ENCODE measurements at regions not wholly inside any gene's neighbourhood (a gene's known extent, or its start where the extent isn't known, plus 50 kb on each side); places are given as distances from the start of the nearest gene placed in this dataset.

GRCh38 chr7:116431787-116432526, 67.6 kb upstream of the CAV2 start:
- H3K4me3 ChIP-seq, result no peak overlapping the region
- no peak overlapping the region for H3K27ac ChIP-seq (replicated peaks in 1 of 4)
- WGBS, result 95% methylated on average over 6 of the region's 6 CpGs
- peaks cover 0 to 25% (median 2%) of the 10 kb centered on the region in 4 donors for H3K4me1 ChIP-seq
- no peak for DNase-seq (ENCODE audit: extremely low spot score)
- no peaks in the 10 kb centered on the region for H3K36me3 ChIP-seq
- H3K27me3 ChIP-seq, result no peaks in the 10 kb centered on the region
- TF ChIP-seq POLR2A (IDR thresholded peaks at IDR 0.05; ENCODE audit: low read depth) (no peak), EP300 (IDR thresholded peaks at IDR 0.05) (no peak)
- intact Hi-C loops (cut with DNase I), result loop anchor here (10.0 kb wide), 1 partner anchor 153 kb away; no protein-coding TSS in a partner anchor
- no peaks in the 10 kb centered on the region for H3K9me3 ChIP-seq

DNA sequence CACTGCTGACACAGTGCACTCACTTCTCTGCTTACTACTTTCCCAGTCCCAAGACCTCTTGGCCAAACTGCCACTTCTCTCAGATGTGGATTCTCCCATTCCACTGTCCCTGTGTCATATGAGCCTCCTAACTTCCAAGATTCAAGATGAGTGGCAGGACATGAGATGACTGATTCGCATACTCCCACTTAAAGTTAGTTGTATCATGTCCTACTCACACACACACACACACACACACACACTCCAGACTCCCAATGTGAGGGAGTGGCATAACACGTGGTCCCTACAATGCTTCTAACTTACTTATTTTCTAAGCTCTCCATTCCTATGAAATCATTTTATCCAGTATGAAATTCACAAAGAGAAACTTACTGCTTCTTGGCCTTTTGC, 67.0 kb upstream of the CAV2 start:
- no peak for TF ChIP-seq CTCF (IDR thresholded peaks at IDR 0.05)
- no peak for TF ChIP-seq POLR2A (IDR thresholded peaks at IDR 0.05; ENCODE audit: low read depth)
- TF ChIP-seq EP300 (IDR thresholded peaks at IDR 0.05), result no peak
- TF ChIP-seq POLR2AphosphoS5 (IDR thresholded peaks at IDR 0.05), result no peak
- Histone ChIP-seq H3K27ac (replicated peaks in 1 of 4) (no peak overlapping the region), H3K9me3 (no peaks in the 10 kb centered on the region), H3K36me3 (no peaks in the 10 kb centered on the region), H3K4me1 (peaks cover 0 to 19% (median 2%) of the 10 kb centered on the region in 4 donors), H3K27me3 (no peaks in the 10 kb centered on the region), H3K4me3 (no peak overlapping the region)
- intact Hi-C loops (cut with DNase I), result loop anchor here (10.0 kb wide), 1 partner anchor 152 kb away; no protein-coding TSS in a partner anchor
- DNase-seq (ENCODE audit: extremely low spot score), result no peak
- 93% methylated on average over 2 of the region's 2 CpGs for WGBS

DNA sequence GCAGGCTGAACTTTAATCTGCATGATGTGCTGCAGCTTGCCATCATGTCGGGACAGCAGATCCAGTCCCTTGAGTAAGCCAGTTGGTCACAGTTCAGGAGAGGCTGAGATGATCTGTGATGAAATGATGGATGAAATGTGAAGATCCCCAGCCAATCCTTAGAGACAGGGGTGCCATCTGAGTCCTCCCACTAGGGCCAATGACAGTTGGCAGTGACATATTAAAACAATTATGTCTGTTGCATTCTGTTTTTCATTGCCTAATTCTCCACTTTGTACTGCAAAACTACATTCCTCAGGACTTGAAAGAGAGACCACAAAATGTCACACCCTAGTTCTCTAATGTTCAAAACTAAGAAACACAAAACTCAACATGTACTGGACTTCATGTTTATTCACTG, 66.3 kb upstream of the CAV2 start:
- DNase-seq (ENCODE audit: extremely low spot score), result no peak
- intact Hi-C loops (cut with DNase I), result loop anchor here (10.0 kb wide), 1 partner anchor 152 kb away; no protein-coding TSS in a partner anchor
- WGBS, result 78% methylated on average over 1 of the region's 1 CpG
- Histone ChIP-seq H3K27ac (replicated peaks in 1 of 4) (no peak overlapping the region), H3K27me3 (no peaks in the 10 kb centered on the region), H3K4me3 (no peak overlapping the region), H3K36me3 (no peaks in the 10 kb centered on the region), H3K4me1 (peaks cover 0 to 13% (median 2%) of the 10 kb centered on the region in 4 donors), H3K9me3 (no peaks in the 10 kb centered on the region)
- TF ChIP-seq POLR2AphosphoS5 (IDR thresholded peaks at IDR 0.05), result no peak
- no peak for TF ChIP-seq EP300 (IDR thresholded peaks at IDR 0.05)
- TF ChIP-seq CTCF (IDR thresholded peaks at IDR 0.05), result no peak
- no peak for TF ChIP-seq POLR2A (IDR thresholded peaks at IDR 0.05; ENCODE audit: low read depth)

DNA sequence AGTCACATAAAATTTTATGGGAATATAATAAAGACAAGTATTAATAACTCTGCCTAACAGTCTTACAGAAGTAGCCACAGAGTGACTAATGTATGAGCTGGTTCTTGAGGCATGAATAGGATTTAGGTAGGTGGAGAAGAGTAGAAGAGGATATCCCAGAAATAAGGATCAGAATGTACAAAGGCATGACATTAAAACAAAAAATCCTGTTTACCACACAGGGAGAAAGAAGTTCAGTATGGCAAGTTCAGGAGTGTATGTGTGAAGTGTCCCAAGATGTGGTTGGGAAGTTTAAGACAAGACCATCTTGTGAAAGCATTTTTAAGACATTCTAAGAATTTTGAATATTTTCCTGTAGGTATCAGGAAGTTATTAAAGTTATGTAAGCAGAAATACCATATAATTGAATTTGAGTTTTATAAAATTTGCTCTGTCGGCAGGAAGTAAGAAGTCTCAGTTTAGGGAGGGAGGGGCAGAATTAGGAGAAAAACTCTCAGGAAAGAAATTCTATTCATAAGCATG, 64.7 kb upstream of the CAV2 start:
- intact Hi-C loops (cut with DNase I), result loop anchor here (5.0 to 10.0 kb wide), 2 partner anchors 118 to 150 kb away; no protein-coding TSS in a partner anchor

More for the DNA sequence above, 64.7 kb upstream of the CAV2 start:
- no peaks in the 10 kb centered on the region for H3K27me3 ChIP-seq
- peak overlapping the region in 2 of 4 donors; percentile 21 to 38 for H3K27ac ChIP-seq (replicated peaks in 1 of 4)
- H3K4me1 ChIP-seq, result peaks cover 0 to 16% (median 5%) of the 10 kb centered on the region in 4 donors
- H3K36me3 ChIP-seq, result no peaks in the 10 kb centered on the region
- H3K4me3 ChIP-seq, result no peak overlapping the region
- TF ChIP-seq POLR2AphosphoS5 (IDR thresholded peaks at IDR 0.05) (peak in 1 of 2 donors; percentile 59), CTCF (IDR thresholded peaks at IDR 0.05) (no peak)
- no peaks in the 10 kb centered on the region for H3K9me3 ChIP-seq
- DNase-seq (ENCODE audit: extremely low spot score), result no peak
- 88% methylated on average over 1 of the region's 1 CpG for WGBS

Data from esophagus muscularis mucosa (tissue), 4 donors.